ENCODE measurements at regions not wholly inside any gene's neighbourhood (a gene's known extent, or its start where the extent isn't known, plus 50 kb on each side); places are given as distances from the start of the nearest gene placed in this dataset.

- FAIRE-seq (no peak), DNase-seq (no peak)
- H3K27me3 ChIP-seq (ENCODE audit: control insufficient read depth in 3 of 3, insufficient read depth in 3 of 3, low read length in 3 of 3), result no peaks in the 10 kb centered on the region
- 74 to 85% (median 78%) methylated on average over 4 of the region's 4 CpGs for WGBS, 3 donors
- H3K9me3 ChIP-seq (ENCODE audit: control insufficient read depth in 2 of 2, insufficient read depth in 1 of 2, low read depth in 1 of 2, low read length in 1 of 2), result no peaks in the 10 kb centered on the region
- H3K4me3 ChIP-seq (ENCODE audit: low read depth in 1 of 3, low read length in 3 of 3), result no peak overlapping the region
- H3K27ac ChIP-seq (ENCODE audit: low read depth in 1 of 3, low read length in 2 of 3), result no peak overlapping the region
- H3K4me1 ChIP-seq (ENCODE audit: control insufficient read depth in 3 of 3, insufficient read depth in 2 of 3, low read depth in 1 of 3, low read length in 2 of 3), result no peaks in the 10 kb centered on the region
- no peaks in the 10 kb centered on the region for H3K36me3 ChIP-seq (ENCODE audit: control insufficient read depth in 3 of 3, insufficient read depth in 2 of 3, low read depth in 1 of 3, low read length in 3 of 3)
These were observed 1175.4 kb upstream of the TENM4 start for GRCh38 chr11:80616070-80616800.

GRCh38 chr11:80613655-80614054 lies 1172.8 kb upstream of the TENM4 start:
- Histone ChIP-seq H3K9me3 (ENCODE audit: control insufficient read depth in 2 of 2, insufficient read depth in 1 of 2, low read depth in 1 of 2, low read length in 1 of 2) (no peaks in the 10 kb centered on the region), H3K27ac (ENCODE audit: low read depth in 1 of 3, low read length in 2 of 3) (no peak overlapping the region), H3K36me3 (ENCODE audit: control insufficient read depth in 3 of 3, insufficient read depth in 2 of 3, low read depth in 1 of 3, low read length in 3 of 3) (no peaks in the 10 kb centered on the region), H3K4me1 (ENCODE audit: control insufficient read depth in 3 of 3, insufficient read depth in 2 of 3, low read depth in 1 of 3, low read length in 2 of 3) (no peaks in the 10 kb centered on the region), H3K4me3 (ENCODE audit: low read depth in 1 of 3, low read length in 3 of 3) (no peak overlapping the region), H3K27me3 (ENCODE audit: control insufficient read depth in 3 of 3, insufficient read depth in 3 of 3, low read length in 3 of 3) (no peaks in the 10 kb centered on the region)
- no peak for DNase-seq
- 49 to 61% (median 55%) methylated on average over 2 of the region's 2 CpGs for WGBS, 3 donors
- no peak for FAIRE-seq

- FAIRE-seq (no peak), DNase-seq (no peak)
- Histone ChIP-seq H3K9me3 (ENCODE audit: control insufficient read depth in 2 of 2, insufficient read depth in 1 of 2, low read depth in 1 of 2, low read length in 1 of 2) (no peaks in the 10 kb centered on the region), H3K4me3 (ENCODE audit: low read depth in 1 of 3, low read length in 3 of 3) (no peak overlapping the region), H3K27ac (ENCODE audit: low read depth in 1 of 3, low read length in 2 of 3) (no peak overlapping the region), H3K27me3 (ENCODE audit: control insufficient read depth in 3 of 3, insufficient read depth in 3 of 3, low read length in 3 of 3) (no peaks in the 10 kb centered on the region), H3K4me1 (ENCODE audit: control insufficient read depth in 3 of 3, insufficient read depth in 2 of 3, low read depth in 1 of 3, low read length in 2 of 3) (no peaks in the 10 kb centered on the region), H3K36me3 (ENCODE audit: control insufficient read depth in 3 of 3, insufficient read depth in 2 of 3, low read depth in 1 of 3, low read length in 3 of 3) (no peaks in the 10 kb centered on the region)
- 88 to 96% (median 92%) methylated on average over 7 of the region's 7 CpGs for WGBS, 3 donors
These were observed 1169.7 kb upstream of the TENM4 start for GRCh38 chr11:80610516-80610915.

- Histone ChIP-seq H3K36me3 (ENCODE audit: control insufficient read depth in 3 of 3, insufficient read depth in 2 of 3, low read depth in 1 of 3, low read length in 3 of 3) (no peaks in the 10 kb centered on the region), H3K9me3 (ENCODE audit: control insufficient read depth in 2 of 2, insufficient read depth in 1 of 2, low read depth in 1 of 2, low read length in 1 of 2) (no peaks in the 10 kb centered on the region), H3K27ac (ENCODE audit: low read depth in 1 of 3, low read length in 2 of 3) (peak overlapping the region in 1 of 3 donors; percentile 14), H3K4me1 (ENCODE audit: control insufficient read depth in 3 of 3, insufficient read depth in 2 of 3, low read depth in 1 of 3, low read length in 2 of 3) (peaks cover 2 to 5% (median 4%) of the 10 kb centered on the region in 3 donors), H3K4me3 (ENCODE audit: low read depth in 1 of 3, low read length in 3 of 3) (no peak overlapping the region), H3K27me3 (ENCODE audit: control insufficient read depth in 3 of 3, insufficient read depth in 3 of 3, low read length in 3 of 3) (no peaks in the 10 kb centered on the region)
- FAIRE-seq, result no peak
- 19 to 64% (median 43%) methylated on average over 2 of the region's 2 CpGs for WGBS, 3 donors
- peak; percentile 61 to 86 for DNase-seq
These were observed 1162.6 kb upstream of the TENM4 start for GRCh38 chr11:80603472-80603871.

GRCh38 chr11:80598905-80599304 lies 1158.1 kb upstream of the TENM4 start:
- H3K4me1 ChIP-seq (ENCODE audit: control insufficient read depth in 3 of 3, insufficient read depth in 2 of 3, low read depth in 1 of 3, low read length in 2 of 3), result peaks cover 2 to 14% (median 5%) of the 10 kb centered on the region in 3 donors
- DNase-seq (no peak), FAIRE-seq (no peak)
- no peak overlapping the region for H3K4me3 ChIP-seq (ENCODE audit: low read depth in 1 of 3, low read length in 3 of 3)
- H3K36me3 ChIP-seq (ENCODE audit: control insufficient read depth in 3 of 3, insufficient read depth in 2 of 3, low read depth in 1 of 3, low read length in 3 of 3), result no peaks in the 10 kb centered on the region
- no peaks in the 10 kb centered on the region for H3K27me3 ChIP-seq (ENCODE audit: control insufficient read depth in 3 of 3, insufficient read depth in 3 of 3, low read length in 3 of 3)
- H3K27ac ChIP-seq (ENCODE audit: low read depth in 1 of 3, low read length in 2 of 3), result no peak overlapping the region
- H3K9me3 ChIP-seq (ENCODE audit: control insufficient read depth in 2 of 2, insufficient read depth in 1 of 2, low read depth in 1 of 2, low read length in 1 of 2), result no peaks in the 10 kb centered on the region
- 88 to 92% (median 91%) methylated on average over 6 of the region's 6 CpGs for WGBS, 3 donors

GRCh38 chr11:80596291-80596810 lies 1155.5 kb upstream of the TENM4 start:
- no peak overlapping the region for H3K27ac ChIP-seq (ENCODE audit: low read depth in 1 of 3, low read length in 2 of 3)
- peaks cover 0 to 10% (median 0%) of the 10 kb centered on the region in 3 donors for H3K4me1 ChIP-seq (ENCODE audit: control insufficient read depth in 3 of 3, insufficient read depth in 2 of 3, low read depth in 1 of 3, low read length in 2 of 3)
- WGBS, 3 donors, result 80 to 91% (median 86%) methylated on average over 3 of the region's 3 CpGs
- H3K27me3 ChIP-seq (ENCODE audit: control insufficient read depth in 3 of 3, insufficient read depth in 3 of 3, low read length in 3 of 3), result no peaks in the 10 kb centered on the region
- DNase-seq (peak in 1 of 2 donors; percentile 13), FAIRE-seq (no peak)
- no peaks in the 10 kb centered on the region for H3K9me3 ChIP-seq (ENCODE audit: control insufficient read depth in 2 of 2, insufficient read depth in 1 of 2, low read depth in 1 of 2, low read length in 1 of 2)
- no peaks in the 10 kb centered on the region for H3K36me3 ChIP-seq (ENCODE audit: control insufficient read depth in 3 of 3, insufficient read depth in 2 of 3, low read depth in 1 of 3, low read length in 3 of 3)
- no peak overlapping the region for H3K4me3 ChIP-seq (ENCODE audit: low read depth in 1 of 3, low read length in 3 of 3)

GRCh38 chr11:80595011-80595410 lies 1154.2 kb upstream of the TENM4 start:
- WGBS, 3 donors, result 11 to 22% (median 14%) methylated on average over 4 of the region's 4 CpGs
- FAIRE-seq, result no peak

GRCh38 chr11:80593648-80594374 lies 1153.0 kb upstream of the TENM4 start:
- no peaks in the 10 kb centered on the region for H3K36me3 ChIP-seq (ENCODE audit: control insufficient read depth in 3 of 3, insufficient read depth in 2 of 3, low read depth in 1 of 3, low read length in 3 of 3)
- no peak overlapping the region for H3K27ac ChIP-seq (ENCODE audit: low read depth in 1 of 3, low read length in 2 of 3)
- FAIRE-seq, result no peak
- H3K4me1 ChIP-seq (ENCODE audit: control insufficient read depth in 3 of 3, insufficient read depth in 2 of 3, low read depth in 1 of 3, low read length in 2 of 3), result peaks cover 0 to 10% (median 0%) of the 10 kb centered on the region in 3 donors
- no peaks in the 10 kb centered on the region for H3K9me3 ChIP-seq (ENCODE audit: control insufficient read depth in 2 of 2, insufficient read depth in 1 of 2, low read depth in 1 of 2, low read length in 1 of 2)
- DNase-seq, result peak; percentile 64 to 82
- WGBS, 3 donors, result 6 to 36% (median 25%) methylated on average over 2 of the region's 2 CpGs
- no peaks in the 10 kb centered on the region for H3K27me3 ChIP-seq (ENCODE audit: control insufficient read depth in 3 of 3, insufficient read depth in 3 of 3, low read length in 3 of 3)
- H3K4me3 ChIP-seq (ENCODE audit: low read depth in 1 of 3, low read length in 3 of 3), result no peak overlapping the region

More at GRCh38 chr11:80595011-80595410, 1154.2 kb upstream of the TENM4 start:
- H3K4me1 ChIP-seq (ENCODE audit: control insufficient read depth in 3 of 3, insufficient read depth in 2 of 3, low read depth in 1 of 3, low read length in 2 of 3), result peaks cover 0 to 10% (median 0%) of the 10 kb centered on the region in 3 donors
- H3K27me3 ChIP-seq (ENCODE audit: control insufficient read depth in 3 of 3, insufficient read depth in 3 of 3, low read length in 3 of 3), result no peaks in the 10 kb centered on the region
- peak; percentile 40 to 44 for DNase-seq
- no peaks in the 10 kb centered on the region for H3K9me3 ChIP-seq (ENCODE audit: control insufficient read depth in 2 of 2, insufficient read depth in 1 of 2, low read depth in 1 of 2, low read length in 1 of 2)
- H3K27ac ChIP-seq (ENCODE audit: low read depth in 1 of 3, low read length in 2 of 3), result no peak overlapping the region
- H3K36me3 ChIP-seq (ENCODE audit: control insufficient read depth in 3 of 3, insufficient read depth in 2 of 3, low read depth in 1 of 3, low read length in 3 of 3), result no peaks in the 10 kb centered on the region
- H3K4me3 ChIP-seq (ENCODE audit: low read depth in 1 of 3, low read length in 3 of 3), result no peak overlapping the region

Measured in small intestine (tissue), 7 donors.